ENCODE measurements at regions not wholly inside any gene's neighbourhood (a gene's known extent, or its start where the extent isn't known, plus 50 kb on each side); places are given as distances from the start of the nearest gene placed in this dataset.

DNA sequence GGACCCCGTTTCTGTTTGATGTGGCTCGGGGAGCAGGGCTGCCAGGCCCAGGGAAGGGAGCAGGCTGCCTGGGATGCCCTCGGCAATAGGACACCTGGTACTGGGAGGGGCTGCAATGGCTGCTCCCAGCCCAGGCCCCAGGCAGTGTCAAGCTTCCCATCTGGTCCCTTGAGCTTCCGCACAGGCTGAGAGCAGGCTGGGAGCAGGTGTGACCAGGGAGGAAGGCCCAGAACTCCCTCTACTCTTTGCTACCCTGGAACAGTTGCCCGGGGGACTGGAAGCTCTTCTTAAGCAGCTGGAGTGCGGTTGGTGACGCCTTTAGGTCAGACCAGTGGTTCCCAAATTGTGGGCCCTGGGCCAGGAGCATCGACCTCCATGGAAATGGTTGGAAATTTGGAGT, 186.9 kb downstream of the GADD45G start:
- H2AFZ ChIP-seq (ENCODE audit: insufficient read depth, low read depth, low read length, poor library complexity, severe bottlenecking), result no peak overlapping the region
- no peak for DNase-seq
- H3K27ac ChIP-seq (ENCODE audit: low read depth in 1 of 2, low read length in 2 of 2), result no peak overlapping the region
- H3K36me3 ChIP-seq (replicated peaks in 1 of 2; ENCODE audit: control insufficient read depth in 1 of 2, insufficient read depth in 2 of 2, low read length in 2 of 2), result no peaks in the 10 kb centered on the region
- no peaks in the 10 kb centered on the region for H3K27me3 ChIP-seq (ENCODE audit: control insufficient read depth in 2 of 2, insufficient read depth in 2 of 2, low read length in 2 of 2)
- no peaks in the 10 kb centered on the region for H4K20me1 ChIP-seq (ENCODE audit: insufficient read depth, low read length)
- Mint-ChIP-seq H3K27me3 (ENCODE audit: low read depth in 3 of 3) (peaks cover 4 to 12% (median 12%) of the 10 kb centered on the region in 3 donors), H3K27ac (no peak overlapping the region), H3K4me1 (peaks cover 8% of the 10 kb centered on the region), H3K36me3 (no peaks in the 10 kb centered on the region), H3K4me3 (no peak overlapping the region), H3K9me3 (no peaks in the 10 kb centered on the region)
- peaks cover 5 to 6% of the 10 kb centered on the region in 2 donors for H3K4me1 ChIP-seq (ENCODE audit: control insufficient read depth in 1 of 2, insufficient read depth in 2 of 2, low read length in 2 of 2)
- H3K79me2 ChIP-seq (ENCODE audit: insufficient read depth, low read length), result no peaks in the 10 kb centered on the region
- no peak overlapping the region for H3K9ac ChIP-seq (ENCODE audit: insufficient read depth, low read length, poor library complexity, severe bottlenecking)
- H3K4me2 ChIP-seq (replicated peaks; ENCODE audit: extremely low read depth, low read length, poor library complexity, severe bottlenecking), result no peak overlapping the region
- H3K4me3 ChIP-seq (replicated peaks in 1 of 3; ENCODE audit: low read depth in 2 of 3, low read length in 3 of 3), result no peak overlapping the region
- H3K9me3 ChIP-seq (replicated peaks in 1 of 2; ENCODE audit: control insufficient read depth in 1 of 2, insufficient read depth in 1 of 2, low read length in 2 of 2), result no peaks in the 10 kb centered on the region
- intact Hi-C loops (cut with micrococcal nuclease), result no loop called here
- 80% methylated on average over 6 of the region's 8 CpGs for WGBS (ENCODE audit: insufficient coverage)
- no peak for TF ChIP-seq CTCF (IDR thresholded peaks at IDR 0.05)

DNA sequence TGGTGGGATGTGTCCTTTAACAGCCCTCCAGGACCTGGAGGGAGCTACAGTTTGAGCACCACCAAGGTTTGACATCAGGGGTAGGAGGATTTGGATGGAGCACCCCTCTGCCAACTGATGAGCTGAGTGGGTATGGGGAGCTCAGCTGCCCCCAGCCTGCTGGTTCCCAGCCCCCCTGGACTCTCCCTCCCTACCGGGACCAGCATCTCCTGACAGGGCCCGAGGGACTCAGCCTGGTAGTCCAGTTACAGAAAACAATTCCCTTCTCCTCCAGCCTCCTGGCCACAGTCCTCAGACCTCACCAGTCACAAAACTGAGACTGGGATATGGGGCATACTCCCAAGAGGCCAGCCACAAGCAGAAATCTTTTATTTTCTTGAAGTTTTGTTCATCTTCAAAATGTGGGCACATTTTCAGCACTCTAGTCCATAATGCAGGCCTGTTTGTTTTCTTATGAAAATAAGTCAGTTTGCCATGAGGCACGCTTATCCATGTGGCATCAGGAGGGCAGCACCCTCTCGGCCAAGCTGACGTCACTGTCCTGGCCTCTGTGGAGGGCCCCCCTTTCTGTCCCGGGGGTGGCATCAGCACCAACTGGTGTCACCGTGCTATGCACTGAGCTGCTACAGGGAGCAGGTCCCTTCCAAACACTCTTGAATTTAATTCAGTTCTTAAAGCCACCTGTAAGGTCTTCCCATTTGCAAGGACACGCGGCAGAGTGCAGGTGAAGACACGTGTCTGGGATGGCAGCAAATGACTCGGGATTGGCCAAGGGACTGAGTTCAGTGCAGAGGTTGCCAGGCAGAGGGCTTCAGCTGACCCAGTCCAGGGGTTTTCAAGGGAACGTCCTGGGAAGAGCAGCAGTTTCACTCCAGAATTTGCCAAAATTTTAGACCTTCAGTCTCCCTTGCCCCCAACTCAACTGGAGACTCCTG, 187.6 kb downstream of the GADD45G start:
- Mint-ChIP-seq H3K4me1 (peaks cover 2% of the 10 kb centered on the region), H3K27me3 (ENCODE audit: low read depth in 3 of 3) (peaks cover 4 to 12% (median 11%) of the 10 kb centered on the region in 3 donors), H3K36me3 (no peaks in the 10 kb centered on the region), H3K27ac (no peak overlapping the region), H3K9me3 (no peaks in the 10 kb centered on the region), H3K4me3 (no peak overlapping the region)
- Histone ChIP-seq H3K9ac (ENCODE audit: insufficient read depth, low read length, poor library complexity, severe bottlenecking) (no peak overlapping the region), H3K36me3 (replicated peaks in 1 of 2; ENCODE audit: control insufficient read depth in 1 of 2, insufficient read depth in 2 of 2, low read length in 2 of 2) (no peaks in the 10 kb centered on the region), H2AFZ (ENCODE audit: insufficient read depth, low read depth, low read length, poor library complexity, severe bottlenecking) (no peak overlapping the region), H3K27ac (ENCODE audit: low read depth in 1 of 2, low read length in 2 of 2) (no peak overlapping the region), H3K4me2 (replicated peaks; ENCODE audit: extremely low read depth, low read length, poor library complexity, severe bottlenecking) (no peak overlapping the region), H3K4me3 (replicated peaks in 1 of 3; ENCODE audit: low read depth in 2 of 3, low read length in 3 of 3) (no peak overlapping the region), H3K27me3 (ENCODE audit: control insufficient read depth in 2 of 2, insufficient read depth in 2 of 2, low read length in 2 of 2) (no peaks in the 10 kb centered on the region), H3K4me1 (ENCODE audit: control insufficient read depth in 1 of 2, insufficient read depth in 2 of 2, low read length in 2 of 2) (no peaks in the 10 kb centered on the region), H3K79me2 (ENCODE audit: insufficient read depth, low read length) (no peaks in the 10 kb centered on the region), H4K20me1 (ENCODE audit: insufficient read depth, low read length) (no peaks in the 10 kb centered on the region), H3K9me3 (replicated peaks in 1 of 2; ENCODE audit: control insufficient read depth in 1 of 2, insufficient read depth in 1 of 2, low read length in 2 of 2) (no peaks in the 10 kb centered on the region)
- no peak for TF ChIP-seq CTCF (IDR thresholded peaks at IDR 0.05)
- no peak for DNase-seq
- intact Hi-C loops (cut with micrococcal nuclease), result no loop called here
- 87% methylated on average over 11 of the region's 12 CpGs for WGBS (ENCODE audit: insufficient coverage)
